ENCODE measurements at regions not wholly inside any gene's neighbourhood (a gene's known extent, or its start where the extent isn't known, plus 50 kb on each side); places are given as distances from the start of the nearest gene placed in this dataset.

- Histone ChIP-seq H4K91ac (replicated peaks; ENCODE audit: insufficient read length, low read length) (no peak overlapping the region), H4K20me1 (replicated peaks in 1 of 2; ENCODE audit: control insufficient read depth in 1 of 2, insufficient read depth in 2 of 2, low read length in 2 of 2) (no peaks in the 10 kb centered on the region), H3K4me2 (ENCODE audit: insufficient read depth in 1 of 2, low read depth in 2 of 2, low read length in 2 of 2) (no peak overlapping the region), H2BK20ac (ENCODE audit: low read length) (no peak overlapping the region), H2BK120ac (replicated peaks; ENCODE audit: low read depth, low read length) (no peak overlapping the region), H3K79me2 (ENCODE audit: control insufficient read depth in 1 of 2, insufficient read depth in 2 of 2, low read length in 2 of 2) (no peaks in the 10 kb centered on the region), H2BK5ac (ENCODE audit: low read depth, low read length) (no peak overlapping the region), H2BK12ac (ENCODE audit: low read depth, low read length) (no peak overlapping the region), H3K23me2 (ENCODE audit: low read depth, low read length) (no peaks in the 10 kb centered on the region), H3K79me1 (ENCODE audit: low read depth, low read length) (no peaks in the 10 kb centered on the region), H3K14ac (ENCODE audit: insufficient read length) (no peak overlapping the region), H2AFZ (ENCODE audit: low read length) (no peak overlapping the region), H2BK15ac (ENCODE audit: low read length) (no peak overlapping the region), H3K9me3 (ENCODE audit: insufficient read depth in 2 of 2, low read depth in 1 of 2, low read length in 1 of 2) (no peaks in the 10 kb centered on the region), H3K36me3 (ENCODE audit: control insufficient read depth in 2 of 4, insufficient read depth in 4 of 4, low read length in 3 of 4) (no peaks in the 10 kb centered on the region), H3K27ac (ENCODE audit: low read depth, low read length) (no peak overlapping the region), H3K18ac (ENCODE audit: extremely low read depth, low read length) (no peak overlapping the region), H3K27me3 (replicated peaks in 1 of 4; ENCODE audit: control insufficient read depth in 3 of 4, extremely low read depth in 1 of 4, insufficient read depth in 3 of 4, low read length in 3 of 4) (no peaks in the 10 kb centered on the region), H3K9ac (replicated peaks in 1 of 4; ENCODE audit: extremely low read depth in 1 of 4, low read depth in 3 of 4, low read length in 3 of 4) (no peak overlapping the region), H3K56ac (replicated peaks; ENCODE audit: insufficient read length, low read depth, low read length) (no peak overlapping the region), H4K8ac (ENCODE audit: extremely low read depth, insufficient read depth, low read length) (no peak overlapping the region), H3K23ac (ENCODE audit: insufficient read length) (no peak overlapping the region), H3K4me3 (ENCODE audit: extremely low read depth in 1 of 4, insufficient read depth in 2 of 4, low read depth in 3 of 4, low read length in 4 of 4) (no peak overlapping the region), H3K4ac (replicated peaks; ENCODE audit: insufficient read length, low read depth, low read length) (no peak overlapping the region), H3K4me1 (replicated peaks in 1 of 4; ENCODE audit: control insufficient read depth in 3 of 4, insufficient read depth in 4 of 4, low read length in 3 of 4) (no peaks in the 10 kb centered on the region), H2AK5ac (ENCODE audit: low read depth, low read length) (no peak overlapping the region), H4K5ac (ENCODE audit: insufficient read length, low read depth, low read length) (no peak overlapping the region)
- FAIRE-seq: no peak
- WGBS, 2 experiments (ENCODE audit: extremely low coverage in 1 of 2, insufficient coverage in 1 of 2, insufficient read length in 1 of 2, insufficient replicate concordance in 2 of 2, low coverage in 1 of 2, low lambda C conversion rate in 2 of 2, missing lambda C conversion rate in 1 of 2): 93% methylated on average over 2 of the region's 2 CpGs; no CpG with 5 or more reads in 1 of the 2 experiments
- no peak for DNase-seq (ENCODE audit: low read depth in 1 of 2, low spot score in 2 of 2)
- ChIA-PET POLR2A (ENCODE audit: partially characterized antibody) (no interaction called here), CTCF (ENCODE audit: partially characterized antibody) (interaction anchor here (0.9 kb wide), 1 partner anchor 20 kb away, joined by 3 read pairs; no protein-coding TSS in a partner anchor)
- TF ChIP-seq EGR1 (IDR thresholded peaks at IDR 0.05; ENCODE audit: borderline replicate concordance, low read depth, low read length): no peak
- TF ChIP-seq CBX5 (IDR thresholded peaks at IDR 0.05; ENCODE audit: low read depth, low read length): no peak
- no peak for TF ChIP-seq TBP (IDR thresholded peaks at IDR 0.05; ENCODE audit: low read depth, low read length)
- no peak for TF ChIP-seq SIRT6 (IDR thresholded peaks at IDR 0.05; ENCODE audit: low read length)
- no peak for TF ChIP-seq BRCA1 (IDR thresholded peaks at IDR 0.05; ENCODE audit: low read depth, low read length)
- no peak for TF ChIP-seq SP2 (IDR thresholded peaks at IDR 0.05; ENCODE audit: low read length)
- TF ChIP-seq EP300 (IDR thresholded peaks at IDR 0.05; ENCODE audit: borderline replicate concordance in 1 of 2, low read depth in 2 of 2, low read length in 2 of 2): no peak
- TF ChIP-seq YY1 (IDR thresholded peaks at IDR 0.05; ENCODE audit: low read depth, low read length): no peak
Observed at GRCh38 chr10:111539246-111539645, 462.4 kb downstream of the ADRA2A start.

Data from H1 (cell line).